ENCODE measurements at regions not wholly inside any gene's neighbourhood (a gene's known extent, or its start where the extent isn't known, plus 50 kb on each side); places are given as distances from the start of the nearest gene placed in this dataset.

GRCh38 chr3:139218046-139218445 is 125.8 kb upstream of the MRPS22 start:
- H3K4me1 ChIP-seq (ENCODE audit: insufficient read depth, low read length): no peaks in the 10 kb centered on the region
- H3K27me3 ChIP-seq (ENCODE audit: insufficient read depth, low read length): peaks cover 7% of the 10 kb centered on the region
- no peak overlapping the region for H3K4me3 ChIP-seq (ENCODE audit: insufficient read depth, low read length)
- H3K79me2 ChIP-seq (ENCODE audit: insufficient read depth, low read length): no peaks in the 10 kb centered on the region
- no peak overlapping the region for H3K27ac ChIP-seq (ENCODE audit: low read depth, low read length)
- no peaks in the 10 kb centered on the region for H3K36me3 ChIP-seq (ENCODE audit: insufficient read depth, low read length)
- no peaks in the 10 kb centered on the region for H3K9me3 ChIP-seq (ENCODE audit: low read depth, low read length)
- no peak for DNase-seq (ENCODE audit: insufficient read length, low spot score, missing footprints)
- TF ChIP-seq, protein P1, sequence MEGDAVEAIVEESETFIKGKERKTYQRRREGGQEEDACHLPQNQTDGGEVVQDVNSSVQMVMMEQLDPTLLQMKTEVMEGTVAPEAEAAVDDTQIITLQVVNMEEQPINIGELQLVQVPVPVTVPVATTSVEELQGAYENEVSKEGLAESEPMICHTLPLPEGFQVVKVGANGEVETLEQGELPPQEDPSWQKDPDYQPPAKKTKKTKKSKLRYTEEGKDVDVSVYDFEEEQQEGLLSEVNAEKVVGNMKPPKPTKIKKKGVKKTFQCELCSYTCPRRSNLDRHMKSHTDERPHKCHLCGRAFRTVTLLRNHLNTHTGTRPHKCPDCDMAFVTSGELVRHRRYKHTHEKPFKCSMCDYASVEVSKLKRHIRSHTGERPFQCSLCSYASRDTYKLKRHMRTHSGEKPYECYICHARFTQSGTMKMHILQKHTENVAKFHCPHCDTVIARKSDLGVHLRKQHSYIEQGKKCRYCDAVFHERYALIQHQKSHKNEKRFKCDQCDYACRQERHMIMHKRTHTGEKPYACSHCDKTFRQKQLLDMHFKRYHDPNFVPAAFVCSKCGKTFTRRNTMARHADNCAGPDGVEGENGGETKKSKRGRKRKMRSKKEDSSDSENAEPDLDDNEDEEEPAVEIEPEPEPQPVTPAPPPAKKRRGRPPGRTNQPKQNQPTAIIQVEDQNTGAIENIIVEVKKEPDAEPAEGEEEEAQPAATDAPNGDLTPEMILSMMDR (IDR thresholded peaks at IDR 0.05; ENCODE audit: extremely low read depth, low read depth, low read length): no peak
- H4K20me1 ChIP-seq (ENCODE audit: insufficient read depth, low read length): no peaks in the 10 kb centered on the region
- H3K4me2 ChIP-seq (ENCODE audit: insufficient read depth, low read length): no peak overlapping the region
- H2AFZ ChIP-seq (ENCODE audit: low read length): no peak overlapping the region

DNA sequence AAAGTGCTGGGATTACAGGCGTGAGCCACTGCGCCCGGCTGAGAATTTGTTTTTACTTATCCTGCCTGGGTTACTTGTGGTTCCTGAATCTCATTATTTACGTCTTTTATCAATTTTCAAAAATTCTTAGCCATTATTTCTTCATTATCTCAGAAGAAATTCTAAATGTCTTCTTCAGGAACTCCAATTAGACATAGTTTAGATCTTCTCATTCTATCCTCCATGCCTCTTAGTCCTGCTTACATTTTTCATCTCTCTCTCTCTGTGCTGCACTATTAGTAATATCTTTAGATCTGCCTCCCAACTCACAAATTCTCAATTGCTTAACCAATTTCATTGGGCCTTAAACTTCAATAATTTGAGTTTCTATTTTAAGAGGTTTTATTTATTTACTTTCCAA is 124.4 kb upstream of the MRPS22 start:
- H3K27me3 ChIP-seq (ENCODE audit: insufficient read depth, low read length): peaks cover 6% of the 10 kb centered on the region
- no peak for DNase-seq (ENCODE audit: insufficient read length, low spot score, missing footprints)

DNA sequence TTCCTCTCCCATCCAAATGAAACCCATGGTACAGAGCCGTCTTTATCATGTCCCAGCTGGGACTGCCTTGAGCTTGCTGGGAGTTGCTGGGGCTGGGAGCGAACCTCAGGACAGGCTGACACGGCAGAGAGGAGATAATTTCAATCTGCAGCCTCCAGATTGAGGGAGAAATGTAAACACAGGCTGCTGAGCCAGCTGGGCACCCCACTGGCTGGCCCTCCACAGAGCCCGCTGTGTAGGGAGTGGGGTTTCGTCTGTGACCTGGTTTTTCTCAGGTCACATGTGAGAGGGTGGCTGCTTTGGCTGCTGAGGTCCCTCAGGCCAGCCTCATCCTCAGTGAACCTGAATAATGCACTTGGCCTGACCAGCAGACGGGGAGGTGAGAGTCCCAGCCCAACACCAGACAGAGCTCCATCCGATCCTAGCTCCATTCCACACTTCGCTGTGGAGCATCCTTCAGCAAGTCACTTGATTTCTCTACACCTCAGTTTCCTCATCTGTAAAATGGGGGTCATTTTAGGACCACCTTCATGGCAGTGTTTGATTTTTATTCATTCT is 121.6 kb upstream of the MRPS22 start:
- H3K9me3 ChIP-seq (ENCODE audit: low read depth, low read length): no peaks in the 10 kb centered on the region
- no peak for DNase-seq (ENCODE audit: insufficient read length, low spot score, missing footprints)
- TF ChIP-seq, protein P1 (IDR thresholded peaks at IDR 0.05; ENCODE audit: extremely low read depth, low read depth, low read length): no peak
- no peaks in the 10 kb centered on the region for H3K36me3 ChIP-seq (ENCODE audit: insufficient read depth, low read length)
- no peaks in the 10 kb centered on the region for H3K27me3 ChIP-seq (ENCODE audit: insufficient read depth, low read length)
- H3K79me2 ChIP-seq (ENCODE audit: insufficient read depth, low read length): no peaks in the 10 kb centered on the region
- no peaks in the 10 kb centered on the region for H3K4me1 ChIP-seq (ENCODE audit: insufficient read depth, low read length)
- no peak overlapping the region for H3K4me2 ChIP-seq (ENCODE audit: insufficient read depth, low read length)
- no peaks in the 10 kb centered on the region for H4K20me1 ChIP-seq (ENCODE audit: insufficient read depth, low read length)
- no peak overlapping the region for H3K4me3 ChIP-seq (ENCODE audit: insufficient read depth, low read length)
- H3K27ac ChIP-seq (ENCODE audit: low read depth, low read length): no peak overlapping the region
- H2AFZ ChIP-seq (ENCODE audit: low read length): no peak overlapping the region

More for the DNA sequence above, 124.4 kb upstream of the MRPS22 start:
- H3K4me3 ChIP-seq (ENCODE audit: insufficient read depth, low read length): no peak overlapping the region
- TF ChIP-seq, protein P1 (IDR thresholded peaks at IDR 0.05; ENCODE audit: extremely low read depth, low read depth, low read length): no peak
- no peaks in the 10 kb centered on the region for H4K20me1 ChIP-seq (ENCODE audit: insufficient read depth, low read length)
- no peaks in the 10 kb centered on the region for H3K36me3 ChIP-seq (ENCODE audit: insufficient read depth, low read length)
- H3K4me2 ChIP-seq (ENCODE audit: insufficient read depth, low read length): no peak overlapping the region
- H3K4me1 ChIP-seq (ENCODE audit: insufficient read depth, low read length): no peaks in the 10 kb centered on the region
- H3K79me2 ChIP-seq (ENCODE audit: insufficient read depth, low read length): no peaks in the 10 kb centered on the region
- no peak overlapping the region for H3K27ac ChIP-seq (ENCODE audit: low read depth, low read length)
- H3K9me3 ChIP-seq (ENCODE audit: low read depth, low read length): no peaks in the 10 kb centered on the region
- no peak overlapping the region for H2AFZ ChIP-seq (ENCODE audit: low read length)

GRCh38 chr3:139225548-139225947 is 118.3 kb upstream of the MRPS22 start:
- no peak overlapping the region for H3K4me2 ChIP-seq (ENCODE audit: insufficient read depth, low read length)
- no peaks in the 10 kb centered on the region for H3K9me3 ChIP-seq (ENCODE audit: low read depth, low read length)
- no peak overlapping the region for H2AFZ ChIP-seq (ENCODE audit: low read length)
- H3K79me2 ChIP-seq (ENCODE audit: insufficient read depth, low read length): no peaks in the 10 kb centered on the region
- no peaks in the 10 kb centered on the region for H3K4me1 ChIP-seq (ENCODE audit: insufficient read depth, low read length)
- no peak for DNase-seq (ENCODE audit: insufficient read length, low spot score, missing footprints)
- H3K4me3 ChIP-seq (ENCODE audit: insufficient read depth, low read length): no peak overlapping the region
- H3K36me3 ChIP-seq (ENCODE audit: insufficient read depth, low read length): no peaks in the 10 kb centered on the region
- TF ChIP-seq, protein P1 (IDR thresholded peaks at IDR 0.05; ENCODE audit: extremely low read depth, low read depth, low read length): no peak
- peaks cover 3% of the 10 kb centered on the region for H3K27me3 ChIP-seq (ENCODE audit: insufficient read depth, low read length)
- H3K27ac ChIP-seq (ENCODE audit: low read depth, low read length): no peak overlapping the region
- no peaks in the 10 kb centered on the region for H4K20me1 ChIP-seq (ENCODE audit: insufficient read depth, low read length)
